Urothelium cell line (cell line): ENCODE measurements at regions not wholly inside any gene's neighbourhood (a gene's known extent, or its start where the extent isn't known, plus 50 kb on each side); places are given as distances from the start of the nearest gene placed in this dataset.
"Not testable (repeated sequence)": the region's sequence is repeated elsewhere in the genome, so short reads cannot be mapped to it uniquely, and the experiment has no call there.

Experiments used
- DNase-seq: peaks from one replicate; pipeline ENCODE4 v3.0.0; 2011; ENCODE audit warnings: low spot score, mixed read lengths
- FAIRE-seq: peaks from 2 replicates; lab custom pipeline; 2011; peaks lifted over from hg19 to GRCh38; lab: Jason Lieb, UNC

- FAIRE-seq (peak; percentile 84), DNase-seq (peak; percentile 65)
Measured at GRCh38 chr12:25615119-25615518, 62.0 kb upstream of the LMNTD1 start.

GRCh38 chr12:25616286-25616685, 63.2 kb upstream of the LMNTD1 start:
- DNase-seq = no peak
- no peak for FAIRE-seq

- no peak for FAIRE-seq
Measured at GRCh38 chr12:25617991-25618390, 64.9 kb upstream of the LMNTD1 start.

GRCh38 chr12:25623816-25624215, 70.7 kb upstream of the LMNTD1 start:
- no peak for DNase-seq
- FAIRE-seq = no peak

More at GRCh38 chr12:25617991-25618390, 64.9 kb upstream of the LMNTD1 start:
- DNase-seq = no peak

GRCh38 chr12:25625146-25625545, 72.1 kb upstream of the LMNTD1 start:
- DNase-seq = no peak
- no peak for FAIRE-seq

GRCh38 chr12:25629341-25629740, 76.3 kb upstream of the LMNTD1 start:
- FAIRE-seq (no peak), DNase-seq (no peak)

- not testable (repeated sequence) for DNase-seq, FAIRE-seq
Measured at GRCh38 chr12:25630735-25631515, 77.8 kb upstream of the LMNTD1 start.

- not testable (repeated sequence) for FAIRE-seq, DNase-seq
Measured at GRCh38 chr12:25633149-25633548, 80.1 kb upstream of the LMNTD1 start.

GRCh38 chr12:25637752-25638151, 84.7 kb upstream of the LMNTD1 start:
- DNase-seq (no peak), FAIRE-seq (no peak)

GRCh38 chr12:25639406-25639805, 86.3 kb upstream of the LMNTD1 start:
- no peak for DNase-seq
- no peak for FAIRE-seq

- DNase-seq (no peak), FAIRE-seq (no peak)
Measured at GRCh38 chr12:25644979-25645378, 91.9 kb upstream of the LMNTD1 start.

- no peak for FAIRE-seq
- no peak for DNase-seq
Measured at GRCh38 chr12:25645427-25645826, 92.3 kb upstream of the LMNTD1 start.

- DNase-seq (no peak), FAIRE-seq (no peak)
Measured at GRCh38 chr12:25651931-25652330, 98.8 kb upstream of the LMNTD1 start.

- DNase-seq (no peak), FAIRE-seq (no peak)
Measured at GRCh38 chr12:25652371-25652770, 99.3 kb upstream of the LMNTD1 start.

GRCh38 chr12:25653487-25654175, 100.5 kb upstream of the LMNTD1 start:
- FAIRE-seq (no peak), DNase-seq (no peak)

- DNase-seq (no peak), FAIRE-seq (no peak)
Measured at GRCh38 chr12:25655702-25656101, 102.6 kb upstream of the LMNTD1 start.

GRCh38 chr12:25659621-25660020, 106.5 kb upstream of the LMNTD1 start:
- no peak for DNase-seq
- no peak for FAIRE-seq

- DNase-seq (no peak), FAIRE-seq (no peak)
Measured at GRCh38 chr12:25670076-25671055, 117.3 kb upstream of the LMNTD1 start.

- FAIRE-seq (no peak), DNase-seq (no peak)
Measured at GRCh38 chr12:25675808-25676207, 122.7 kb upstream of the LMNTD1 start.

- DNase-seq (no peak), FAIRE-seq (no peak)
Measured at GRCh38 chr12:25677232-25677937, 124.3 kb upstream of the LMNTD1 start.
